MM.1S (cell line): ENCODE measurements at regions not wholly inside any gene's neighbourhood (a gene's known extent, or its start where the extent isn't known, plus 50 kb on each side); places are given as distances from the start of the nearest gene placed in this dataset.

Experiments used
- EZH2phosphoT487 ChIP-seq: fragments of 300-600 bp; sonication (generic); IDR thresholded peaks from 2 replicates; pipeline ENCODE4 v1.6.1; 2018; ENCODE audit warnings: antibody characterized with exemption, low read length
- TF ChIP-seq, protein P1 (sequence below): fragments of 300-600 bp; sonication (generic); IDR thresholded peaks from 2 replicates; pipeline ENCODE4 v1.5.1; 2016; ENCODE audit warnings: antibody characterized with exemption, low read length, mixed read lengths

DNA sequence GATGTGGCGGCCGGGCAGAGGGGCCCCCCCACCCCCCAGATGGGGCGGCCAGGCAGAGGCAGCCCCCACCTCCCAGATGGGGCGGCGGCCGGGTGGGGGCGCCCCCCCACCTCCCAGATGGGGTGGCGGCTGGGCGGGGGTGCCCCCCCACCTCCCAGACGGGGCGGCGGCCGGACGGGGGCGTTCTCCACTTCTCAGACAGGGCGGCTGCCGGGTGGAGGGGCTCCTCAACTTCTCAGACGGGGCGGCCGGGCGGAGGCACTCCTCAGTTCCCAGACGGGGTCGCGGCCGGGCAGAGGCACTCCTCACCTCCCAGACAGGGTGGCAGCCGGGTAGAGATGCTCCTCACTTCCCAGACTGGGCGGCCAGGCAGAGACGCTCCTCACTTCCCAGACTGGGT, 469.8 kb downstream of the PCNX1 start:
- TF ChIP-seq, protein P1, sequence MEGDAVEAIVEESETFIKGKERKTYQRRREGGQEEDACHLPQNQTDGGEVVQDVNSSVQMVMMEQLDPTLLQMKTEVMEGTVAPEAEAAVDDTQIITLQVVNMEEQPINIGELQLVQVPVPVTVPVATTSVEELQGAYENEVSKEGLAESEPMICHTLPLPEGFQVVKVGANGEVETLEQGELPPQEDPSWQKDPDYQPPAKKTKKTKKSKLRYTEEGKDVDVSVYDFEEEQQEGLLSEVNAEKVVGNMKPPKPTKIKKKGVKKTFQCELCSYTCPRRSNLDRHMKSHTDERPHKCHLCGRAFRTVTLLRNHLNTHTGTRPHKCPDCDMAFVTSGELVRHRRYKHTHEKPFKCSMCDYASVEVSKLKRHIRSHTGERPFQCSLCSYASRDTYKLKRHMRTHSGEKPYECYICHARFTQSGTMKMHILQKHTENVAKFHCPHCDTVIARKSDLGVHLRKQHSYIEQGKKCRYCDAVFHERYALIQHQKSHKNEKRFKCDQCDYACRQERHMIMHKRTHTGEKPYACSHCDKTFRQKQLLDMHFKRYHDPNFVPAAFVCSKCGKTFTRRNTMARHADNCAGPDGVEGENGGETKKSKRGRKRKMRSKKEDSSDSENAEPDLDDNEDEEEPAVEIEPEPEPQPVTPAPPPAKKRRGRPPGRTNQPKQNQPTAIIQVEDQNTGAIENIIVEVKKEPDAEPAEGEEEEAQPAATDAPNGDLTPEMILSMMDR = no peak
- no peak for TF ChIP-seq EZH2phosphoT487
